Transverse colon (tissue), 4 donors: ENCODE measurements at regions not wholly inside any gene's neighbourhood (a gene's known extent, or its start where the extent isn't known, plus 50 kb on each side); places are given as distances from the start of the nearest gene placed in this dataset.
A peak's percentile ranks its signal among the peaks of the same experiment; 100 is the strongest.

Experiments used
- DNase-seq: peaks from one replicate; pipeline ENCODE4 v3.0.0-alpha.2; 2019
- H3K27ac ChIP-seq, 4 donors: fragments of 200-600 bp; sonication (generic); 2 replicates each; pipeline ENCODE4 v1.5.1; 2016 to 2018; ENCODE audit warnings: inconsistent platforms in 4 of 4
- H3K27me3 ChIP-seq: fragments of 200-600 bp; sonication (generic); 2 replicates; pipeline ENCODE4 v1.5.1; 2017; ENCODE audit warnings: inconsistent platforms
- H3K36me3 ChIP-seq, 4 donors: fragments of 200-600 bp; sonication (generic); 2 replicates each; pipeline ENCODE4 v1.5.1; 2017 to 2019; ENCODE audit warnings: inconsistent platforms in 4 of 4
- H3K4me1 ChIP-seq, 4 donors: fragments of 200-600 bp; sonication (generic); 2 replicates each; pipeline ENCODE4 v1.5.1; 2017 to 2020; ENCODE audit warnings: inconsistent platforms in 4 of 4
- H3K4me3 ChIP-seq, 4 donors: fragments of 200-600 bp; sonication (generic); 1 replicate in 1 of 4; 2 replicates in 3 of 4; pipeline versions ENCODE4 v1.5.1 to v1.6.1; 2017 to 2019; ENCODE audit warnings: inconsistent platforms in 4 of 4
- H3K9me3 ChIP-seq, 2 donors: fragments of 200-600 bp; sonication (generic); 2 replicates each; pipeline ENCODE4 v1.5.1; 2017 to 2019; ENCODE audit warnings: inconsistent platforms in 2 of 2
- CTCF ChIP-seq, 5 experiments: fragments of 200-600 bp in 3 of 5; fragments of 450-650 bp in 2 of 5; sonication (generic) in 3 of 5; IDR thresholded peaks; 1 replicate in 2 of 5; 2 replicates in 3 of 5; pipeline ENCODE4 v1.5.1; 2016 to 2017; ENCODE audit warnings: antibody characterized with exemption in 5 of 5, inconsistent platforms in 3 of 5, mild to moderate bottlenecking in 2 of 5, moderate library complexity in 1 of 5
- EP300 ChIP-seq: sonication (generic); formaldehyde crosslinking; IDR thresholded peaks from one replicate; pipeline ENCODE4 v1.6.1; 2017; ENCODE audit warnings: antibody characterized with exemption, low read depth
- POLR2A ChIP-seq: fragments of 450-650 bp; IDR thresholded peaks from one replicate; pipeline ENCODE4 v1.6.1; 2016; ENCODE audit warnings: antibody characterized with exemption, mild to moderate bottlenecking, moderate library complexity
- POLR2AphosphoS5 ChIP-seq, 3 donors: sonication (generic); formaldehyde crosslinking; IDR thresholded peaks; one replicate each; pipeline ENCODE4 v1.6.1; 2016; ENCODE audit warnings: antibody characterized with exemption in 3 of 3
- whole genome bisulfite sequencing, 2 donors: methylation state at CpG; one replicate each; pipeline ENCODE4 v1.1.5; 2018; ENCODE audit warnings: low coverage in 1 of 2; 5-methylcytosine and 5-hydroxymethylcytosine counted together
- in situ Hi-C, 4 donors: fragments of 200-750 bp; cut with MboI; loops; one replicate each; pipeline versions ENCODE4 v1.15.0 to v1.15.1; 2017; ENCODE audit warnings: low sequenced_read_pairs in 3 of 4, low pct_ligation_motif_present in 1 of 4, low pct_unique_long_range_greater_than_20kb in 1 of 4
- intact Hi-C: fragments of 100-400 bp; cut with DNase I; formaldehyde crosslinking; loops from one replicate; pipeline ENCODE4 v1.15.1; 2023; ENCODE audit warnings: low total_unique reads

- DNase-seq, result peak; percentile 68
- Histone ChIP-seq H3K9me3 (no peaks in the 10 kb centered on the region), H3K4me1 (peaks cover 7 to 33% (median 21%) of the 10 kb centered on the region in 4 donors), H3K4me3 (no peak overlapping the region), H3K27me3 (no peaks in the 10 kb centered on the region), H3K36me3 (no peaks in the 10 kb centered on the region), H3K27ac (peak overlapping the region; percentile 32 to 51 (median 45))
- in situ Hi-C loops, result no loop called here
- TF ChIP-seq POLR2AphosphoS5 (IDR thresholded peaks at IDR 0.05) (peak; percentile 28 to 53 (median 35)), POLR2A (no peak), EP300 (no peak), CTCF (IDR thresholded peaks at IDR 0.05) (no peak)
- intact Hi-C loops, result no loop called here
- WGBS, 2 donors, result 70 to 78% methylated on average over 4 of the region's 4 CpGs
Measured at GRCh38 chr5:33312571-33313549, 127.9 kb upstream of the TARS1 start.

- intact Hi-C loops, result no loop called here
- Histone ChIP-seq H3K4me3 (no peak overlapping the region), H3K27me3 (no peaks in the 10 kb centered on the region), H3K9me3 (no peaks in the 10 kb centered on the region), H3K36me3 (no peaks in the 10 kb centered on the region), H3K4me1 (peaks cover 0 to 9% (median 2%) of the 10 kb centered on the region in 4 donors), H3K27ac (no peak overlapping the region)
- in situ Hi-C loops, result no loop called here
- TF ChIP-seq CTCF (IDR thresholded peaks at IDR 0.05) (no peak), POLR2A (no peak), POLR2AphosphoS5 (IDR thresholded peaks at IDR 0.05) (no peak), EP300 (no peak)
- no peak for DNase-seq
- WGBS, 2 donors, result 57 to 79% methylated on average over 1 of the region's 1 CpG
Measured at GRCh38 chr5:33315189-33315588, 125.6 kb upstream of the TARS1 start.

DNA sequence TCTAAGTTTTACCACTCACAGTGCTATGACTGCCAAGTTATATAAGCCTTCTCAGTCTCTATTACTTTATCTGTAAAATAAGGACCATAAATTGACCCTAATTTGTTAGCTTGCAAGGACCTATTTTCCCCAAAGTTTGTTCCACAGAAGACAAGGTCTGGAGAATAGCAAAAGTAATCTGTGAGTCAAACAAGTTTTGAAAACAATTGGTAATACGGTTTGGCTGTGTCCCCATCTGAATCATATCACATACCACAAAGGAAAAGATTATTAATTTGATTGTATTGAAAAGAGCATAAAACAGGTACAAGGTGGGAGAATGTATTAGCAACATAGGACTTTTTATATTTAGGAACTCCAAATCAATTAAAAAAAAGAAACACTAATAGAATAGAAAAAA is 124.0 kb upstream of the TARS1 start:
- TF ChIP-seq CTCF (IDR thresholded peaks at IDR 0.05) (no peak), POLR2A (no peak), POLR2AphosphoS5 (IDR thresholded peaks at IDR 0.05) (no peak), EP300 (no peak)
- H3K36me3 ChIP-seq, result no peaks in the 10 kb centered on the region
- no peak for DNase-seq
- 68 to 73% methylated on average over 1 of the region's 1 CpG for WGBS, 2 donors
- in situ Hi-C loops, result no loop called here
- H3K27ac ChIP-seq, result no peak overlapping the region
- no peaks in the 10 kb centered on the region for H3K27me3 ChIP-seq
- peaks cover 0 to 9% (median 0%) of the 10 kb centered on the region in 4 donors for H3K4me1 ChIP-seq
- H3K4me3 ChIP-seq, result no peak overlapping the region
- intact Hi-C loops, result no loop called here
- H3K9me3 ChIP-seq, result no peaks in the 10 kb centered on the region

DNA sequence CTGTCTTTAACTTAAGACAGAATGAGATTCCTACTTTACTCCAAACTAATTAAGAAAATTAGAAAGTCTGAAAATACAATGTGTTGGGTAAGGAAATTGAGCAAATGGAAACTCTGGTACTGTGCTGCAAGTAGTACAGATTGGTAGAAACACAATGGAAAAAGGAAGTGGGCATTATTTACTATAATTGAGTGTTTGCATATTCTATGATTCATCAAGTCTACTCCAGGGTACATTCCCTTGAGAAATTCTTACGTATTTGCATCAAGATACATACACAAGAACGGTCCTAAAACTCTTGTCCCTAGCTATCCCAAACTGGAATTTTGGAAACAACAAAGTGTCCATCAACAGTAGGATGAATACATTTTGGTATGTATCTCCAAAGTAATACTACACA is 123.5 kb upstream of the TARS1 start:
- H3K4me1 ChIP-seq, result peaks cover 0 to 7% (median 0%) of the 10 kb centered on the region in 4 donors
- DNase-seq, result no peak
- in situ Hi-C loops (no loop called here), intact Hi-C loops (no loop called here)
- no peaks in the 10 kb centered on the region for H3K27me3 ChIP-seq
- TF ChIP-seq EP300 (no peak), POLR2AphosphoS5 (IDR thresholded peaks at IDR 0.05) (no peak)
- H3K36me3 ChIP-seq, result no peaks in the 10 kb centered on the region
- H3K27ac ChIP-seq, result no peak overlapping the region
- no peak overlapping the region for H3K4me3 ChIP-seq
- 76 to 84% methylated on average over 2 of the region's 2 CpGs for WGBS, 2 donors
- no peaks in the 10 kb centered on the region for H3K9me3 ChIP-seq
